HG02610 (cell line): ENCODE measurements at regions not wholly inside any gene's neighbourhood (a gene's known extent, or its start where the extent isn't known, plus 50 kb on each side); places are given as distances from the start of the nearest gene placed in this dataset.
"Not testable (repeated sequence)": the region's sequence is repeated elsewhere in the genome, so short reads cannot be mapped to it uniquely, and the experiment has no call there.

Experiments used
- ATAC-seq: cut with Tn5 transposase; IDR thresholded peaks from one replicate; pipeline ENCODE4 v1.9.1; 2021; ENCODE audit warnings: mild to moderate bottlenecking, moderate library complexity; ENCODE audit not compliant: unreplicated experiment

DNA sequence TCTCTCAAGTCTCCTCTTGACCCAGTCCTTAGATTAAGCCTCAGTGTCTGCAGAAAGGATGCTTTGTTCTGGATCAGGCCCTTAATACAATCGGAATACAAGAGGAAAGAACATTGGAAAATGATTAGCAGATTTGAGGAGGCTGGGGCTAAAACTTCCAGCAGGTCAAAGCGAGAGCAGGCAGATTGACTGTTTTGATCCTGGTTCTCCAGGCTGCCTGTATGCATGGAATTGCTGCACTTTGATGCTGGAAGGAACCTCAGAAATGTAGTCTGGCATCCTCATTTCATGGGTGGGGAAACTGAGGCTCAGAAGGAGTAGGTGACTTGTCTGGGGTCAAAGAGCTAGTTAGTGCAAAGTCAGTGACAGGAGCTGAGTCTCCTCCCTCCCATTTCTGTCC is 202.8 kb downstream of the EMX2 start:
- ATAC-seq = no peak

DNA sequence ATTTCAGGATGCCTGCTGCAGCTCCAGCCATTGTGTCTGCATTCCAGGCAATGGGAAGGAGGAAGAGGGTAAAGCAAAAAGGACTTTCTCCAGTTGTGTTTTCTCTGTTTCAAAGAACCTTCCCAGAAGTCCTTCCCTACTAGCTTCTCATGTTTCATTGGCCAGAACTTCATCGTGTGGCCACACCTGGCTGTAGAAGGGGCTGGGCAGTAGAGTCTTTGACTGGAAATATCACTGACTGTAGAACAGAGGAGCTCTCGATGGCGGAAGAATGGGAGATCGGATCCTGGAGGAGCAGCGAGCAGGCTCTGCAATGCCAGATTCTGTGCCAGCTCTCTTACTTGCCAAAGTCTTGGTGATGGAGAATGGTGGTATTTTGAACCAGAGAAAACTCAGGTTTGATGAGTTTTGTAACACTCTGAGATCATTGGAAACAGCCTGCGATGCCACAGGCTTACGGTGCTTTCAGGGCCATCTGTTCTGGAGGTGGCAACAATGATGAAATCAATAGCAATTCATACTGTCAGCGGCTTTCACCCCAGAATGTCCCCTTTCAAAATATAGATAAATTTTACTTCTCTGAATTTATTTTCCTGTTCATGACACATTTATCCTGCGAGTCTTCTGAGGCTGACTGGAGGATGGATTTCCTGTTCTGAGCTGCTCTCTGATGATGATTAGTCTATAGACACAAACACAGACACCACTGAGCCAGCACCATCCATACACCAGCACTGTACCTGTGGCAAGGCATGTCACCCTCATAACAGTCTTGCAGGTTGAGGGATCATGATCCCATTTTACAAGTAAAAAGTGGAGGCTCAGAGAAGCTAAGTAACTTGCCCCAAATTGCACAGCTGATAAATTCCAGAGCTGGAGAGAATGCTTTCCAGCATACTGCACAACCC is 204.2 kb downstream of the EMX2 start:
- ATAC-seq = no peak

DNA sequence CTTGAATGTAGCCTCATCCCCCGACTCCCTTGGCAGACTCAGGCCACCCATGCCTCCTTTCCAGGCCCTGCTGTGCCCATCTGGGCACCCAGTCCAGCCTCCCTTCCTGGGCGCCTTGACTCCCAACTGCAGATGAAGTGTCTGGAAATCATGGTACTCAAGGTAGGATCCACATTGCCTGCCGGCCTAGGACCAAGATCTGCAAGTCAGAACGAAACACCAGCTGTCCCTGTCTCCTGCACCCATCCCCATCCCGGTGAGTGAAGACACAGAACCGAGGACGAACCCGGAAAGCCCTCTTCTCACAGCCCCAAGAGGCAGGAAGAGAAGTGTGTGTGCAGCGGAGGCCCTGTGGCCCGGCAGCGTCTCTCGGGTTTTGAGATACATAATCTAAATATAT is 205.1 kb downstream of the EMX2 start:
- ATAC-seq = no peak

- ATAC-seq = no peak
Observed at GRCh38 chr10:117748058-117748457, 205.5 kb downstream of the EMX2 start.

- ATAC-seq = no peak
Observed at GRCh38 chr10:117750616-117751015, 208.1 kb downstream of the EMX2 start.

DNA sequence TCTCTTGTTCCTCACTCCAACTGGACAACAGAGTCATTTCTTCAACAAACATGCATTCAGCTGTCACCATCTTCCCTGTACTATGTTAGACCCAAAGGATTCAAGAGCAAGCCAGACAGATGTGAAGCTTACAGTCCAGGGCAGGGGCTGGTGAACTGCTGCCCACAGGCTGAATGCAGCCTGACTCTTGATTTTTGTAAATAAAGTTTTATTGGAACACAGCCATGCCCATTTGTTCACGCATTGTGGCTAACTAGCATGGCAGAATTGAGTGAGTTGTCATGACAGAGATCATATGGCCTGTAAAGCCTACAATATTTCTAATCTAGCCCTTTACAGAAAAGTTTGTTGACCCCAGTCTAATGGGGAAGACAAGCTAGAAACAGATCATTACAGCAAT is 208.7 kb downstream of the EMX2 start:
- no peak for ATAC-seq

- no peak for ATAC-seq
Observed at GRCh38 chr10:117752103-117752502, 209.6 kb downstream of the EMX2 start.

- ATAC-seq = no peak
Observed at GRCh38 chr10:117754770-117755658, 212.5 kb downstream of the EMX2 start.

GRCh38 chr10:117755659-117756014 is 213.1 kb downstream of the EMX2 start:
- ATAC-seq = no peak

DNA sequence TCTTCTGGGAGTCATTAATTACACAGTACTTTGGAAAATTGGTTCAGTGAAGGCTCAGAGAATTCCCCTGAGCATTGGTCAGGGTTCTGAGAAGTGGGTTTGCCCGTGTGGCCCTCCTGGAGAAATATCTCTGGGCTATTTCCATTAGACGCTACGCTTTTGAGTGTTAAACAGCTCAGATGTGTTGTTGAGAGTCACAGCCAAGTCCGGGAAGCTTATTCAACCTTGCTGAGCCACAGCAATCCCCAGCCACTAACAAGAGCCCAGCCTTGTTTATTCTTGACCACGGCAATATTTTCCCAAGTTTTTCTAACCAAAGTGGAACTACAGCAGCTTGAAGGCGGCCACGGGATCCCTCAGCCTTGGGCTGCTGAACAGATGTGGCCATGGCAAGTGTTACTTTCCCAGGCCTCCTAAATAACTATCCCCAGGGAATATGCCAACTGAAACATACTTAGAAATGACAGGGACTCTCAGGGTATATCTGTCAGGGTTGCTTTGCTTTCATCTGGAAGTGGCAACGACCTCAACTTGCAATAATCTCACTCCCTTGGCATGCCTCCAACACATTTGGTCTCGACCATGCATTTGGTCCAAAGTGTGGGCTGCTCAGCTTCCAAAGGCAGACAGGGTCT is 214.7 kb downstream of the EMX2 start:
- no peak for ATAC-seq

- no peak for ATAC-seq
Observed at GRCh38 chr10:117759266-117759665, 216.7 kb downstream of the EMX2 start.

- ATAC-seq = no peak
Observed at GRCh38 chr10:117761695-117762094, 219.1 kb downstream of the EMX2 start.

DNA sequence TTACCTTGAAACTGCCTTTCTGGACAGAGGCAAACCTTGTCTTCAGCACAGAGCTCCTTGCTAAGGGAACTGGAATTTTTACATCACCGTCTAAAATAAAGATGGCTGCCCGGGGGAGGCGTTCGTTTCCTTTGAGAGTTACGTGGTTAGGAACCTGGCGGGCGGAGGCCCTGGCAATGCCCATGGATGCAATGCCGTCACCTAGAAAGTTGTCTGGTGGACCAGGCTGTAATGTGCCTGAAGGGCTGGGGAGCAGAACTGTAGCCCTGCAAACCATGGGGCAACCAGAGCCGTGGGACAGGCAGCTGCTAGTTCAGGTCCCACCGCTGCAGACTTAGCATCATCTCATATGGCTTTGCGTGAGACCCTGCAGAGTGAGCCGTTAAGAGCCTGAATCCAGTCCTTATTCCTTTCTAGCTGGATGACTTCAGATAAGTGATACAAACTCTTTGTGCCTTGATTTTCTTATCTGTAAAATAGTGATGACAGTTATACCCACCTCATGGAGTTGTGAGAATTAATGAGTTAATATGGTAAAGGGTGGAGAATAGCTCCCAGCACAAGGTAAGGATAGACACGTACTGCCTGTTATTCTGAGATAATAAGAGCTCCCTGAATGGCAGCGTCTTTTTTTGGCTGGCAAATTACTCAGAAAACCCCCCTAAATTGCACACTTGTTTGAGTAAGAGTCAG is 219.7 kb downstream of the EMX2 start:
- no peak for ATAC-seq

GRCh38 chr10:117762819-117763172 is 220.2 kb downstream of the EMX2 start:
- ATAC-seq = no peak

GRCh38 chr10:117763528-117763927 is 221.0 kb downstream of the EMX2 start:
- ATAC-seq = no peak

- no peak for ATAC-seq
Observed at GRCh38 chr10:117768333-117769042, 225.9 kb downstream of the EMX2 start.

DNA sequence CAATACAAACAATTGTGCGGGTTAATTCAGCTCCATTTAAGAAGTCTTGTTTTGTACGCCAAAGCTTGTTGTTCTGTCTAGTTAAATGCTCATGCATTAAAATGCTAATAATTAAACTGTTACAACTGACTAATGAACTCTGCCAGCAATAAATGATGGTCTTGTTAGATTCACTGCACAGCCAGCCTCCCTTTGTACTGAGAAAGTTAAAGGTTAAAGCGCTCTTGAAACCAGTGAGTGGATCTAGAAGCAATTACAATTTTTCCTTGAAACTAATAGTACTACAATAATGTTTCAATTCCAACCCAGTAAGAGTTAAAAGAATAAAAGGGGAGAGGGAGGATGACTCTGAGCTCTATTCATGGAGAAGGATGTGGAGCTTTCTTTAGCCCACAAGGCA is 233.0 kb downstream of the EMX2 start:
- ATAC-seq = no peak

- ATAC-seq = not testable (repeated sequence)
Observed at GRCh38 chr10:117777222-117777621, 234.7 kb downstream of the EMX2 start.

GRCh38 chr10:117778241-117778640 is 235.7 kb downstream of the EMX2 start:
- no peak for ATAC-seq

GRCh38 chr10:117780411-117780810 is 237.9 kb downstream of the EMX2 start:
- no peak for ATAC-seq
